ENCODE measurements at regions not wholly inside any gene's neighbourhood (a gene's known extent, or its start where the extent isn't known, plus 50 kb on each side); places are given as distances from the start of the nearest gene placed in this dataset.
A peak's percentile ranks its signal among the peaks of the same experiment; 100 is the strongest.
"Not testable (repeated sequence)": the region's sequence is repeated elsewhere in the genome, so short reads cannot be mapped to it uniquely, and the experiment has no call there.

DNA sequence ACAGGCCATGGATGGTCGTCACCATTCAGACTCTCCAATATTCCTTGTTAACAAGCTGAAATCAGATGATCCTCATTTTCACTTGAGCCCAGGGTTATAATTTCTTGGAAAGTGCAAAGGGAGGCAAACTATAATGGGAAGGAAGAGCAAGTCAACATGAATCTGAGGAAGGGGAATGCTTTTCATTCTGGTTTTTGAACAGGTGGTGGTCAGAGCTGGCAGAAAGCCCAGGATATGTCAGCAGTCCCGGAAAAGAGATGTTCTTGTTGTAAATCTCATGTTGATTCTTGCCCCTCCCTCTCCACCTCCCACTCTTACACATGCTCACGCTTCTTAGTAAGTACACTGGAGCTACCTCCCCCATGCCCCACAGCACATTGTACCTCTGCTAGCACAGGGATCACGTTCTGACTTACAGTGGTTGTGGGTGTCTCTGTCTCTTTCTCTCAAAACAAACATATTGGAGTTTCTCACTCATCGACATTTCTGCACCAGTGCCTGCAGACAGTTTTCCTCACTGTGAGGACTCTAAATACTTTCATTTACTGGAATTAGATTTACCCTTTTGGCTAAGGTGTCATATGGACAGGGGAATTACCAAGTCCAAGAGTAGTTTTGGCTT is 77.6 kb downstream of the XCL2 start (continued):
- TF ChIP-seq SMAD1 (IDR thresholded peaks at IDR 0.05; ENCODE audit: low read depth, partially characterized antibody): peak; percentile 93
- TF ChIP-seq, protein P1, sequence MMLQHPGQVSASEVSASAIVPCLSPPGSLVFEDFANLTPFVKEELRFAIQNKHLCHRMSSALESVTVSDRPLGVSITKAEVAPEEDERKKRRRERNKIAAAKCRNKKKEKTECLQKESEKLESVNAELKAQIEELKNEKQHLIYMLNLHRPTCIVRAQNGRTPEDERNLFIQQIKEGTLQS (IDR thresholded peaks at IDR 0.05; ENCODE audit: borderline replicate concordance, extremely low read depth, low read depth, low read length): no peak
- no peak for TF ChIP-seq STAT1 (conservative IDR thresholded peaks at IDR 0.05)

DNA sequence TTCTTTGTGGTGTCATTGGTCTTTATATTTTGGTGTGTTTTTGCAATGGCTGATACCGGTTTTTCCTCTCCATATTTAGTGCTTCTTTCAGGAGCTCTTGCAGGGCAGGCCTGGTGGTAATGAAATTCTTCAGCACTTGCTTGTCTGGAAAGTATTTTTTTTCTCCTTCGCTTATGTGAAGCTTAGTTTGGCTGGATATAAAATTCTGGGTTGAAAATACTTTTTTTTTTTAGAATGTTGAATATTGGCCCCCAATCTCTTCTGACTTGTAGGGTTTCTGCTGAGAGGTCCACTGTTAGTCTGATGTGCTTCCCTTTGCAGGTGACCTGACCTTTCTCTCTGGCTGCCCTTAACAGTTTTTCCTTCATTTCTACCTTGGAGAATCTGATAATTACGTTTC is 82.7 kb downstream of the XCL2 start:
- DNase-seq (ENCODE audit: low read depth, low spot score); ATAC-seq; H3K9me3 ChIP-seq (replicated peaks; ENCODE audit: control insufficient read depth, insufficient read depth, low read length); BruUV-seq (replicated peaks); H3K27ac ChIP-seq (ENCODE audit: control insufficient read depth, insufficient read depth); in situ Hi-C loops (cut with MboI); H3K4me2 ChIP-seq (ENCODE audit: control insufficient read depth, insufficient read depth); H3K36me3 ChIP-seq (ENCODE audit: control insufficient read depth in 2 of 2, insufficient read depth in 2 of 2, low read length in 1 of 2); H3K4me1 ChIP-seq (ENCODE audit: control insufficient read depth, insufficient read depth, low read length); H2AFZ ChIP-seq (ENCODE audit: control insufficient read depth, low read depth, low read length); POLR2A ChIA-PET; H3K9ac ChIP-seq (ENCODE audit: control insufficient read depth, insufficient read depth, low read length); H3K79me2 ChIP-seq (ENCODE audit: control insufficient read depth, insufficient read depth, low read length); FAIRE-seq; H4K20me1 ChIP-seq (ENCODE audit: control insufficient read depth, insufficient read depth); H3K4me3 ChIP-seq; H3K27me3 ChIP-seq (replicated peaks in 1 of 2; ENCODE audit: control insufficient read depth in 2 of 2, insufficient read depth in 2 of 2, low read length in 1 of 2): not testable (repeated sequence)
- intact Hi-C loops (cut with micrococcal nuclease; ENCODE audit: unreplicated experiment): loop anchor here (10.0 kb wide), 1 partner anchor 94 kb away; no protein-coding TSS in a partner anchor
- 37% methylated on average over 3 of the region's 3 CpGs for WGBS (ENCODE audit: insufficient coverage, insufficient replicate concordance, low lambda C conversion rate, missing lambda C conversion rate)
- CTCF ChIA-PET: interaction anchor here (1.2 kb wide), 1 partner anchor 20 kb away, joined by 6 read pairs; no protein-coding TSS in a partner anchor
- RAD21 ChIA-PET (ENCODE audit: unreplicated experiment): interaction anchor here (0.9 to 1.1 kb wide), 3 partner anchors 8 to 94 kb away, joined by 3 read pairs; no protein-coding TSS in a partner anchor
- SMC1A ChIA-PET (ENCODE audit: uncharacterized antibody, unreplicated experiment): interaction anchor here (0.6 to 14.0 kb wide), 6 partner anchors 12 to 916 kb away, joined by 3 to 114 read pairs (median 3); no protein-coding TSS in a partner anchor

DNA sequence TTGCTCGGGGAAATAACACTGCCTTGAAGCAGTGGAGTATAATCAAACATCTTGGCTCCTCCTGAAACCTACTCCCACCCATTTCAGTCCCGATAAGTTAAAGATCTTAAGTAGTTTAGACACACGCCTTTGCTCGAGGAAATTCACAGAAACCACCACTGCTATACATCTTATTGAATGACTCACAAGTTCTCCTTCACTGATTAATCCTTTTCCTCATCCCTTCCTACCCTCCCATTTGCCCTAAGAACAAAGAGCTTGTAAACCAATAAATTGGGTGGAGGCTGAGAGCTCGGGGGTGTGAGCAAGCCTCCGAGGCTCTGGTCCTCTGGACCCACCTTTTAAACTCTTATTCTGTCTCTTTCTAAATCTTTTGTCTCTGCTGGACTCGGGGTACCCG is 86.5 kb downstream of the XCL2 start:
- H3K27me3 ChIP-seq (replicated peaks in 1 of 2; ENCODE audit: control insufficient read depth in 2 of 2, insufficient read depth in 2 of 2, low read length in 1 of 2); intact Hi-C loops (cut with micrococcal nuclease; ENCODE audit: unreplicated experiment); DNase-seq (ENCODE audit: low read depth, low spot score); H3K79me2 ChIP-seq (ENCODE audit: control insufficient read depth, insufficient read depth, low read length); FAIRE-seq; BruUV-seq (replicated peaks); H3K9me3 ChIP-seq (replicated peaks; ENCODE audit: control insufficient read depth, insufficient read depth, low read length); H3K4me1 ChIP-seq (ENCODE audit: control insufficient read depth, insufficient read depth, low read length); H3K4me3 ChIP-seq; in situ Hi-C loops (cut with MboI); ATAC-seq; H3K4me2 ChIP-seq (ENCODE audit: control insufficient read depth, insufficient read depth); POLR2A ChIA-PET; H3K36me3 ChIP-seq (ENCODE audit: control insufficient read depth in 2 of 2, insufficient read depth in 2 of 2, low read length in 1 of 2); H4K20me1 ChIP-seq (ENCODE audit: control insufficient read depth, insufficient read depth); H3K27ac ChIP-seq (ENCODE audit: control insufficient read depth, insufficient read depth); H3K9ac ChIP-seq (ENCODE audit: control insufficient read depth, insufficient read depth, low read length); H2AFZ ChIP-seq (ENCODE audit: control insufficient read depth, low read depth, low read length): not testable (repeated sequence)
- RAD21 ChIA-PET (ENCODE audit: unreplicated experiment): interaction anchor here (1.0 to 1.8 kb wide), 2 partner anchors 12 to 891 kb away, joined by 3 to 4 read pairs; no protein-coding TSS in a partner anchor
- CTCF ChIA-PET: interaction anchor here (1.7 kb wide), 1 partner anchor 11 kb away, joined by 4 read pairs; no protein-coding TSS in a partner anchor
- 65% methylated on average over 8 of the region's 8 CpGs for WGBS (ENCODE audit: insufficient coverage, insufficient replicate concordance, low lambda C conversion rate, missing lambda C conversion rate)
- SMC1A ChIA-PET (ENCODE audit: uncharacterized antibody, unreplicated experiment): interaction anchor here (0.9 to 14.0 kb wide), 6 partner anchors 9 to 50 kb away, joined by 3 to 114 read pairs (median 4); no protein-coding TSS in a partner anchor

All from GM12878 (cell line).